ENCODE measurements at regions not wholly inside any gene's neighbourhood (a gene's known extent, or its start where the extent isn't known, plus 50 kb on each side); places are given as distances from the start of the nearest gene placed in this dataset.

- TF ChIP-seq, protein P1, sequence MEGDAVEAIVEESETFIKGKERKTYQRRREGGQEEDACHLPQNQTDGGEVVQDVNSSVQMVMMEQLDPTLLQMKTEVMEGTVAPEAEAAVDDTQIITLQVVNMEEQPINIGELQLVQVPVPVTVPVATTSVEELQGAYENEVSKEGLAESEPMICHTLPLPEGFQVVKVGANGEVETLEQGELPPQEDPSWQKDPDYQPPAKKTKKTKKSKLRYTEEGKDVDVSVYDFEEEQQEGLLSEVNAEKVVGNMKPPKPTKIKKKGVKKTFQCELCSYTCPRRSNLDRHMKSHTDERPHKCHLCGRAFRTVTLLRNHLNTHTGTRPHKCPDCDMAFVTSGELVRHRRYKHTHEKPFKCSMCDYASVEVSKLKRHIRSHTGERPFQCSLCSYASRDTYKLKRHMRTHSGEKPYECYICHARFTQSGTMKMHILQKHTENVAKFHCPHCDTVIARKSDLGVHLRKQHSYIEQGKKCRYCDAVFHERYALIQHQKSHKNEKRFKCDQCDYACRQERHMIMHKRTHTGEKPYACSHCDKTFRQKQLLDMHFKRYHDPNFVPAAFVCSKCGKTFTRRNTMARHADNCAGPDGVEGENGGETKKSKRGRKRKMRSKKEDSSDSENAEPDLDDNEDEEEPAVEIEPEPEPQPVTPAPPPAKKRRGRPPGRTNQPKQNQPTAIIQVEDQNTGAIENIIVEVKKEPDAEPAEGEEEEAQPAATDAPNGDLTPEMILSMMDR (IDR thresholded peaks at IDR 0.05) = no peak
- no peak for TF ChIP-seq POLR2AphosphoS5 (IDR thresholded peaks at IDR 0.05)
- no peak for TF ChIP-seq POLR2A (IDR thresholded peaks at IDR 0.05)
- no peak for TF ChIP-seq EP300 (IDR thresholded peaks at IDR 0.05)
Observed at GRCh38 chr4:189497996-189498395, 442.7 kb upstream of the FRG1 start.
